ENCODE measurements at regions not wholly inside any gene's neighbourhood (a gene's known extent, or its start where the extent isn't known, plus 50 kb on each side); places are given as distances from the start of the nearest gene placed in this dataset.
"Not testable (repeated sequence)": the region's sequence is repeated elsewhere in the genome, so short reads cannot be mapped to it uniquely, and the experiment has no call there.

GRCh38 chr10:9012312-9012711, 957.8 kb downstream of the GATA3 start:
- no peak for DNase-seq

GRCh38 chr10:9015005-9015404, 960.5 kb downstream of the GATA3 start:
- no peak for DNase-seq

- no peak for DNase-seq
Observed at GRCh38 chr10:9015447-9015846, 961.0 kb downstream of the GATA3 start.

GRCh38 chr10:9016930-9017329, 962.4 kb downstream of the GATA3 start:
- DNase-seq = no peak

GRCh38 chr10:9018195-9019173, 964.0 kb downstream of the GATA3 start:
- DNase-seq = no peak

- no peak for DNase-seq
Observed at GRCh38 chr10:9023206-9023605, 968.7 kb downstream of the GATA3 start.

GRCh38 chr10:9024210-9024609, 969.7 kb downstream of the GATA3 start:
- DNase-seq = no peak

- DNase-seq = no peak
Observed at GRCh38 chr10:9028231-9028630, 973.7 kb downstream of the GATA3 start.

- no peak for DNase-seq
Observed at GRCh38 chr10:9035355-9035754, 980.9 kb downstream of the GATA3 start.

- no peak for DNase-seq
Observed at GRCh38 chr10:9036711-9037204, 982.3 kb downstream of the GATA3 start.

GRCh38 chr10:9038146-9038714, 983.7 kb downstream of the GATA3 start:
- DNase-seq = no peak

- DNase-seq = no peak
Observed at GRCh38 chr10:9043466-9043865, 989.0 kb downstream of the GATA3 start.

GRCh38 chr10:9045311-9045710, 990.8 kb downstream of the GATA3 start:
- DNase-seq = no peak

- no peak for DNase-seq
Observed at GRCh38 chr10:9051328-9051974, 997.0 kb downstream of the GATA3 start.

GRCh38 chr10:9052767-9053166, 998.3 kb downstream of the GATA3 start:
- DNase-seq = no peak

GRCh38 chr10:9056521-9056920, 1002.0 kb downstream of the GATA3 start:
- no peak for DNase-seq

- not testable (repeated sequence) for DNase-seq
Observed at GRCh38 chr10:9057293-9057692, 1002.8 kb downstream of the GATA3 start.

GRCh38 chr10:9060314-9060713, 1005.8 kb downstream of the GATA3 start:
- DNase-seq = no peak

GRCh38 chr10:9061871-9062270, 1007.4 kb downstream of the GATA3 start:
- DNase-seq = no peak

- DNase-seq = no peak
Observed at GRCh38 chr10:9066152-9066551, 1011.7 kb downstream of the GATA3 start.

GRCh38 chr10:9068003-9068402, 1013.5 kb downstream of the GATA3 start:
- DNase-seq = no peak

- DNase-seq = no peak
Observed at GRCh38 chr10:9069136-9069535, 1014.6 kb downstream of the GATA3 start.

GRCh38 chr10:9075420-9075819, 1020.9 kb downstream of the GATA3 start:
- DNase-seq = no peak

GRCh38 chr10:9076066-9076465, 1021.6 kb downstream of the GATA3 start:
- no peak for DNase-seq

Measured in NCI-H774 (cell line).